ENCODE measurements at regions not wholly inside any gene's neighbourhood (a gene's known extent, or its start where the extent isn't known, plus 50 kb on each side); places are given as distances from the start of the nearest gene placed in this dataset.

DNA sequence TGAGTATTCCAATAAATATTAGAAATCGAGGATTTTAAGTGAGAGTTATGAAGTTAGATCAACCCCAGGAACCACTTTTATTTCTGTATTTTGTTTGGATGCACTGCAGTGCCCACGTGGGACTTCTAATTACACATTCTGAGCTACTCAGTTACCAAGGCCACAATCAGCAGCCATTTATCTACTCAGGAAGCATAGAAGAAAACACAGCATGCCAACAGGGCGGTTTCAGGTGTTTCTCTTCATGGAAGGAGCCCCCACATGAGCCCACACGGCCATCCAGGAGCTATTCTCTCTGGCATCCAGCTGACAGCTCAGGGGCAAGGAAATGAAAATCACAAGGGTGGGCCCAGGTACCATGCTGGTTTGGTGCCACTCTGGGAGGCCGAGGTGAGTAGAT lies 266.5 kb upstream of the MKLN1 start:
- TF ChIP-seq, protein P1, sequence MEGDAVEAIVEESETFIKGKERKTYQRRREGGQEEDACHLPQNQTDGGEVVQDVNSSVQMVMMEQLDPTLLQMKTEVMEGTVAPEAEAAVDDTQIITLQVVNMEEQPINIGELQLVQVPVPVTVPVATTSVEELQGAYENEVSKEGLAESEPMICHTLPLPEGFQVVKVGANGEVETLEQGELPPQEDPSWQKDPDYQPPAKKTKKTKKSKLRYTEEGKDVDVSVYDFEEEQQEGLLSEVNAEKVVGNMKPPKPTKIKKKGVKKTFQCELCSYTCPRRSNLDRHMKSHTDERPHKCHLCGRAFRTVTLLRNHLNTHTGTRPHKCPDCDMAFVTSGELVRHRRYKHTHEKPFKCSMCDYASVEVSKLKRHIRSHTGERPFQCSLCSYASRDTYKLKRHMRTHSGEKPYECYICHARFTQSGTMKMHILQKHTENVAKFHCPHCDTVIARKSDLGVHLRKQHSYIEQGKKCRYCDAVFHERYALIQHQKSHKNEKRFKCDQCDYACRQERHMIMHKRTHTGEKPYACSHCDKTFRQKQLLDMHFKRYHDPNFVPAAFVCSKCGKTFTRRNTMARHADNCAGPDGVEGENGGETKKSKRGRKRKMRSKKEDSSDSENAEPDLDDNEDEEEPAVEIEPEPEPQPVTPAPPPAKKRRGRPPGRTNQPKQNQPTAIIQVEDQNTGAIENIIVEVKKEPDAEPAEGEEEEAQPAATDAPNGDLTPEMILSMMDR (tag by site-specific recombination; IDR thresholded peaks at IDR 0.05), result no peak
- no peak for TF ChIP-seq ZNF660 (tag by site-specific recombination; IDR thresholded peaks at IDR 0.05)
- TF ChIP-seq TRIM28 (IDR thresholded peaks at IDR 0.05; ENCODE audit: borderline replicate concordance, low read length), result no peak
- TF ChIP-seq ZNF335 (tag by site-specific recombination; conservative IDR thresholded peaks at IDR 0.05), result no peak
- no peak for TF ChIP-seq ZBTB11 (tag by site-specific recombination; conservative IDR thresholded peaks at IDR 0.05; ENCODE audit: low read depth)
- TF ChIP-seq, protein P2, sequence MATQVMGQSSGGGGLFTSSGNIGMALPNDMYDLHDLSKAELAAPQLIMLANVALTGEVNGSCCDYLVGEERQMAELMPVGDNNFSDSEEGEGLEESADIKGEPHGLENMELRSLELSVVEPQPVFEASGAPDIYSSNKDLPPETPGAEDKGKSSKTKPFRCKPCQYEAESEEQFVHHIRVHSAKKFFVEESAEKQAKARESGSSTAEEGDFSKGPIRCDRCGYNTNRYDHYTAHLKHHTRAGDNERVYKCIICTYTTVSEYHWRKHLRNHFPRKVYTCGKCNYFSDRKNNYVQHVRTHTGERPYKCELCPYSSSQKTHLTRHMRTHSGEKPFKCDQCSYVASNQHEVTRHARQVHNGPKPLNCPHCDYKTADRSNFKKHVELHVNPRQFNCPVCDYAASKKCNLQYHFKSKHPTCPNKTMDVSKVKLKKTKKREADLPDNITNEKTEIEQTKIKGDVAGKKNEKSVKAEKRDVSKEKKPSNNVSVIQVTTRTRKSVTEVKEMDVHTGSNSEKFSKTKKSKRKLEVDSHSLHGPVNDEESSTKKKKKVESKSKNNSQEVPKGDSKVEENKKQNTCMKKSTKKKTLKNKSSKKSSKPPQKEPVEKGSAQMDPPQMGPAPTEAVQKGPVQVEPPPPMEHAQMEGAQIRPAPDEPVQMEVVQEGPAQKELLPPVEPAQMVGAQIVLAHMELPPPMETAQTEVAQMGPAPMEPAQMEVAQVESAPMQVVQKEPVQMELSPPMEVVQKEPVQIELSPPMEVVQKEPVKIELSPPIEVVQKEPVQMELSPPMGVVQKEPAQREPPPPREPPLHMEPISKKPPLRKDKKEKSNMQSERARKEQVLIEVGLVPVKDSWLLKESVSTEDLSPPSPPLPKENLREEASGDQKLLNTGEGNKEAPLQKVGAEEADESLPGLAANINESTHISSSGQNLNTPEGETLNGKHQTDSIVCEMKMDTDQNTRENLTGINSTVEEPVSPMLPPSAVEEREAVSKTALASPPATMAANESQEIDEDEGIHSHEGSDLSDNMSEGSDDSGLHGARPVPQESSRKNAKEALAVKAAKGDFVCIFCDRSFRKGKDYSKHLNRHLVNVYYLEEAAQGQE (tag by site-specific recombination; IDR thresholded peaks at IDR 0.05), result no peak

All from HEK293 (cell line).